ENCODE measurements at regions not wholly inside any gene's neighbourhood (a gene's known extent, or its start where the extent isn't known, plus 50 kb on each side); places are given as distances from the start of the nearest gene placed in this dataset.

DNA sequence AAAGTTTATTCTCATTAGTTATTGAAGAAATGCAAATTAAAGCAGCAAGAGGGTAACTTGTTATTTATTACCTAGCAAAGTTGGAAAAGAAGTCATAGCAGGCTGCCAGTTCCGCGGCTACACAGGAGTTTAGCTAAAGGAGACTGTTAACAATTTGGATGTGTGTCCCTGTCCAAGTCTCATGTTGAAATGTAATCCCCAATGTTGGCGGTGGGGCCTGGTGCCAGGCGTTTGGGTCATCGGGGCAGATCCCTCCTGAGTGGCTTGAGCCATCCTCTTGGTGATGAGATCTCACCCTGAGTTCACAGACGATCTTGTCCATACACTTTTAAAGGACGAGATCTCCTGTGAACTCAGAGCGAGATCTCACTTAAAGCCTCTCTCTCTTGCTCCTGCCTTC is 608.3 kb downstream of the SH2D4B start:
- WGBS = 93% methylated on average over 8 of the region's 8 CpGs
- Histone ChIP-seq H3K4me3 (ENCODE audit: low read length in 2 of 2) (no peak overlapping the region), H3K4me1 (ENCODE audit: control insufficient read depth in 2 of 2, insufficient read depth in 2 of 2, low read length in 2 of 2) (no peaks in the 10 kb centered on the region), H3K27me3 (ENCODE audit: control insufficient read depth in 2 of 2, insufficient read depth in 1 of 2, low read length in 1 of 2) (no peaks in the 10 kb centered on the region), H3K27ac (ENCODE audit: low read depth in 1 of 2, low read length in 1 of 2) (no peak overlapping the region), H3K36me3 (ENCODE audit: control insufficient read depth in 2 of 2, insufficient read depth in 2 of 2, low read length in 1 of 2) (no peaks in the 10 kb centered on the region), H3K9me3 (ENCODE audit: control insufficient read depth in 2 of 2, insufficient read depth in 1 of 2, low read length in 1 of 2) (no peaks in the 10 kb centered on the region)
- no peak for DNase-seq (ENCODE audit: low read depth in 6 of 9, low spot score in 9 of 9)

DNA sequence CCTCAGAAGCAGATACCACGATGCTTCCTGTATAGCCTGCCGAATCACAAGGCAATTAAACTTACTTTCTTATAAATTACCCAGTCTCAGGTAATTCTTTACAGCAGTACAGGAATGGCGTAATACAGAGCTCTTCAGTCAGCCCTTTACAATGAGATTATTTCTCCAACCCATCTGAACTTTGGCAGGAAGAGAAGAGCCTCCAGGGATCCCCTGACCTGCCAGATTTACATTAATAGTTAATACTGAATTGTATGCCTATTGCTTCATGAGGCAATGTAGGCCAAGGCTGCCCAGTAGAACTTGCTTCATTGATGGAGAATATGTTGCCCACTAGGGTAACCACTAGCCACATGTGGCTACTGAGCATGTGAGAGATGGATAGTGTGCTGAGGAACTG is 608.7 kb downstream of the SH2D4B start:
- DNase-seq (ENCODE audit: low read depth in 6 of 9, low spot score in 9 of 9) = no peak
- Histone ChIP-seq H3K4me1 (ENCODE audit: control insufficient read depth in 2 of 2, insufficient read depth in 2 of 2, low read length in 2 of 2) (no peaks in the 10 kb centered on the region), H3K27me3 (ENCODE audit: control insufficient read depth in 2 of 2, insufficient read depth in 1 of 2, low read length in 1 of 2) (no peaks in the 10 kb centered on the region), H3K4me3 (ENCODE audit: low read length in 2 of 2) (no peak overlapping the region), H3K36me3 (ENCODE audit: control insufficient read depth in 2 of 2, insufficient read depth in 2 of 2, low read length in 1 of 2) (no peaks in the 10 kb centered on the region), H3K27ac (ENCODE audit: low read depth in 1 of 2, low read length in 1 of 2) (no peak overlapping the region), H3K9me3 (ENCODE audit: control insufficient read depth in 2 of 2, insufficient read depth in 1 of 2, low read length in 1 of 2) (no peaks in the 10 kb centered on the region)
- 87% methylated on average over 3 of the region's 3 CpGs for WGBS

DNA sequence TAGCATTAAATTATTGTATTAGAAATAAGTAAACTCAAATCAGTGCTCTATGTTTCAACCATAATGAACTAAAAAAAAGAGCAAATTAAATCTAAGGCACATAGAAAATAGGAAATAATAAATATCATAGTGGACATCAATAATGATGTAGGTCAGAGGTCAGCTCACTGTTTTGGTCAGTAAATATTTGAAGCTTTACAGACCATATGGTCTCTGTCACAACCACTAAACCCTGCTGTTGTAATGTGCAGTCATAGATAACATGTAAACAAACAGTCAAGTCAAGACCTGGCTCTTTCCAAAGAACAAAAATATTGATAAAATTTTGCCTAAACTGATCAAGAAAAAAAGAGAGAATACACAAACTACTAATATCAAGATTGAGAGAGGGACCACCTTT is 615.0 kb downstream of the SH2D4B start:
- Histone ChIP-seq H3K4me1 (ENCODE audit: control insufficient read depth in 2 of 2, insufficient read depth in 2 of 2, low read length in 2 of 2) (no peaks in the 10 kb centered on the region), H3K27ac (ENCODE audit: low read depth in 1 of 2, low read length in 1 of 2) (no peak overlapping the region)
- no peak for DNase-seq (ENCODE audit: low read depth in 6 of 9, low spot score in 9 of 9)

GRCh38 chr10:81157681-81158080 is 620.0 kb downstream of the SH2D4B start:
- Histone ChIP-seq H3K4me1 (ENCODE audit: control insufficient read depth in 2 of 2, insufficient read depth in 2 of 2, low read length in 2 of 2) (no peaks in the 10 kb centered on the region), H3K27ac (ENCODE audit: low read depth in 1 of 2, low read length in 1 of 2) (no peak overlapping the region)
- no peak for DNase-seq (ENCODE audit: low read depth in 6 of 9, low spot score in 9 of 9)

More for the DNA sequence above, 615.0 kb downstream of the SH2D4B start:
- H3K9me3 ChIP-seq (ENCODE audit: control insufficient read depth in 2 of 2, insufficient read depth in 1 of 2, low read length in 1 of 2) = no peaks in the 10 kb centered on the region
- H3K27me3 ChIP-seq (ENCODE audit: control insufficient read depth in 2 of 2, insufficient read depth in 1 of 2, low read length in 1 of 2) = no peaks in the 10 kb centered on the region
- no peak overlapping the region for H3K4me3 ChIP-seq (ENCODE audit: low read length in 2 of 2)
- H3K36me3 ChIP-seq (ENCODE audit: control insufficient read depth in 2 of 2, insufficient read depth in 2 of 2, low read length in 1 of 2) = no peaks in the 10 kb centered on the region

DNA sequence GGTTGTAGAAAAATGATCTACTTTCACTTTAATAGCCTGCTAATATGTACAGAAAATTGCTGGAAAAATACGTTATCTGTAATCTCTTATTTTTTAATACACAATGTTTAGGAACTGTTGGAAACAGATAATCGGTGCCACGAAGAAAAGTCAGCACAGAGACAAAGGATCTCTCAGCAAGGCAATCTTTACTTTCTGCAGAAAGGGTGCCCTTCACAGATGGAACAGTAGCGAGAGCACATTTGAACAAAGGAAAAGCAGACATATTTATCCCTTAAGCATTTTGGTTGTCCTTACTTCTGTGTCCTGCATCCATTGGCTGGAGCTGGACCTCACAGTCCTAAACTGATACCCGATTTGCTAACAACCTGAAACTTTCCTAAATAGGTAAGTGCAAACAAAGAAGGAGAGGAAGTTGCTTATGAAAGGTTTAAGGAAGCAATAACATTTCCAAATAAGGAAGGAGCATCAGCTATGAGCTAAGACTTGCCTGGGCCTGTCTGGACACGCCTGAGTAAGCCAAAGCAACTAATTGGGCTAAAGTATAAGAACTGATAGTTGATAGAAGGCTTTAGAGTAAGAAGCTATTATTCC is 640.0 kb downstream of the SH2D4B start:
- Histone ChIP-seq H3K27me3 (ENCODE audit: control insufficient read depth in 2 of 2, insufficient read depth in 1 of 2, low read length in 1 of 2) (no peaks in the 10 kb centered on the region), H3K4me1 (ENCODE audit: control insufficient read depth in 2 of 2, insufficient read depth in 2 of 2, low read length in 2 of 2) (no peaks in the 10 kb centered on the region), H3K27ac (ENCODE audit: low read depth in 1 of 2, low read length in 1 of 2) (no peak overlapping the region), H3K4me3 (ENCODE audit: low read length in 2 of 2) (no peak overlapping the region), H3K36me3 (ENCODE audit: control insufficient read depth in 2 of 2, insufficient read depth in 2 of 2, low read length in 1 of 2) (no peaks in the 10 kb centered on the region), H3K9me3 (ENCODE audit: control insufficient read depth in 2 of 2, insufficient read depth in 1 of 2, low read length in 1 of 2) (no peaks in the 10 kb centered on the region)
- 94% methylated on average over 6 of the region's 6 CpGs for WGBS
- no peak for DNase-seq (ENCODE audit: low read depth in 6 of 9, low spot score in 9 of 9)

More at GRCh38 chr10:81157681-81158080, 620.0 kb downstream of the SH2D4B start:
- Histone ChIP-seq H3K27me3 (ENCODE audit: control insufficient read depth in 2 of 2, insufficient read depth in 1 of 2, low read length in 1 of 2) (no peaks in the 10 kb centered on the region), H3K4me3 (ENCODE audit: low read length in 2 of 2) (no peak overlapping the region), H3K9me3 (ENCODE audit: control insufficient read depth in 2 of 2, insufficient read depth in 1 of 2, low read length in 1 of 2) (no peaks in the 10 kb centered on the region), H3K36me3 (ENCODE audit: control insufficient read depth in 2 of 2, insufficient read depth in 2 of 2, low read length in 1 of 2) (no peaks in the 10 kb centered on the region)

GRCh38 chr10:81179324-81179723 is 641.6 kb downstream of the SH2D4B start:
- no peaks in the 10 kb centered on the region for H3K9me3 ChIP-seq (ENCODE audit: control insufficient read depth in 2 of 2, insufficient read depth in 1 of 2, low read length in 1 of 2)
- no peaks in the 10 kb centered on the region for H3K27me3 ChIP-seq (ENCODE audit: control insufficient read depth in 2 of 2, insufficient read depth in 1 of 2, low read length in 1 of 2)
- no peak overlapping the region for H3K27ac ChIP-seq (ENCODE audit: low read depth in 1 of 2, low read length in 1 of 2)
- H3K4me3 ChIP-seq (ENCODE audit: low read length in 2 of 2) = no peak overlapping the region
- DNase-seq (ENCODE audit: low read depth in 6 of 9, low spot score in 9 of 9) = no peak
- WGBS = 71% methylated on average over 3 of the region's 3 CpGs
- no peaks in the 10 kb centered on the region for H3K4me1 ChIP-seq (ENCODE audit: control insufficient read depth in 2 of 2, insufficient read depth in 2 of 2, low read length in 2 of 2)
- H3K36me3 ChIP-seq (ENCODE audit: control insufficient read depth in 2 of 2, insufficient read depth in 2 of 2, low read length in 1 of 2) = no peaks in the 10 kb centered on the region

- no peaks in the 10 kb centered on the region for H3K4me1 ChIP-seq (ENCODE audit: control insufficient read depth in 2 of 2, insufficient read depth in 2 of 2, low read length in 2 of 2)
- no peaks in the 10 kb centered on the region for H3K9me3 ChIP-seq (ENCODE audit: control insufficient read depth in 2 of 2, insufficient read depth in 1 of 2, low read length in 1 of 2)
- peak in 1 of 9 donors; percentile 1 for DNase-seq (ENCODE audit: low read depth in 6 of 9, low spot score in 9 of 9)
- WGBS = 70% methylated on average over 6 of the region's 6 CpGs
- no peaks in the 10 kb centered on the region for H3K27me3 ChIP-seq (ENCODE audit: control insufficient read depth in 2 of 2, insufficient read depth in 1 of 2, low read length in 1 of 2)
- H3K36me3 ChIP-seq (ENCODE audit: control insufficient read depth in 2 of 2, insufficient read depth in 2 of 2, low read length in 1 of 2) = no peaks in the 10 kb centered on the region
- H3K27ac ChIP-seq (ENCODE audit: low read depth in 1 of 2, low read length in 1 of 2) = no peak overlapping the region
- no peak overlapping the region for H3K4me3 ChIP-seq (ENCODE audit: low read length in 2 of 2)
These were observed 642.2 kb downstream of the SH2D4B start for GRCh38 chr10:81179805-81180452.

DNA sequence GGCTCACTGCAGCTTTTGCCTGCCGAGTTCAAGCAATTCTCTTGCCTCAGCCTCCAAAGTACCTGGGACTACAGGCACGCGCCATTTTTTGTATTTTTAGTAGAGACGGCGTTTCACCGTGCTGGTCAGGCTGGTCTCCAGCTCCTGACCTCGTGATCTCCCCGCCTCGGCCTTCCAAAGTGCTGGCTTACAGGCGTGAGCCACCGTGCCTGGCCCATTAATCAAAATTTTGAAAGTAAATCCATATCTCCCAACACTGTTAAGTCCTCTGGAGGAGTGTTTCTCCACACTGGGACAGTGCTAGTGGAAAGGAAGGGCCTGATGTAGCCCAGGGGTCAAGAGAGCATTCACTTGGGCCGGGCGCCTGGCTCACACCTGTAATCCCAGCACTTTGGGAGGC is 644.6 kb downstream of the SH2D4B start:
- Histone ChIP-seq H3K27me3 (ENCODE audit: control insufficient read depth in 2 of 2, insufficient read depth in 1 of 2, low read length in 1 of 2) (no peaks in the 10 kb centered on the region), H3K4me1 (ENCODE audit: control insufficient read depth in 2 of 2, insufficient read depth in 2 of 2, low read length in 2 of 2) (no peaks in the 10 kb centered on the region), H3K36me3 (ENCODE audit: control insufficient read depth in 2 of 2, insufficient read depth in 2 of 2, low read length in 1 of 2) (no peaks in the 10 kb centered on the region), H3K9me3 (ENCODE audit: control insufficient read depth in 2 of 2, insufficient read depth in 1 of 2, low read length in 1 of 2) (no peaks in the 10 kb centered on the region), H3K27ac (ENCODE audit: low read depth in 1 of 2, low read length in 1 of 2) (no peak overlapping the region), H3K4me3 (ENCODE audit: low read length in 2 of 2) (no peak overlapping the region)
- 95% methylated on average over 13 of the region's 13 CpGs for WGBS
- no peak for DNase-seq (ENCODE audit: low read depth in 6 of 9, low spot score in 9 of 9)

DNA sequence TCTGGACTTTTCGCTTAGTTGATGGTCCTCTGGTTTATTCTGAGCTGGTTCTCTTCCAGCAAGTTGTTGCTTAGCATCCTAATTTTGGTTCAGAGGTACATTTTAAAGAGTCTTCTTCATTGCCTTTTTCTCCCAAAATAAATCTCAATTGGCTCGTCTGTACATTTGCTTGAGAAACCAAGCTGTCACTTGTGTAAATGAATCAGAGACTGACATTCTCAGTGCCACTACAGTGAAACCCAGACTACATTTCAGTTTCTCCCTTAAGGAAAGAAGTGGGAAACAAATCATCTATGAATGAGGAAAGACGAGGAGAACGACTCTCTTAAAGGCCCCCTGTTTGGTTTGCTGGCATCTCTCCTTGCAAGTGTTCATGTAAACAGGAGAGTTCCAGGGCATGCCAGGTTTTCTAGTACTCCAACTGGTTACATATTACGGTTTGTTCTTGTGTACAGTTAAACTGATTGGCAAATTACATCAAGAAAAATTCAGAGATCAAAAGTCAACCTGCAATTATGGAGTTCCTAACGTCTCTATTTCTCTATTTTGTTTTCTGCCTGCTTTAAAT is 654.6 kb downstream of the SH2D4B start:
- Histone ChIP-seq H3K4me1 (ENCODE audit: control insufficient read depth in 2 of 2, insufficient read depth in 2 of 2, low read length in 2 of 2) (no peaks in the 10 kb centered on the region), H3K27ac (ENCODE audit: low read depth in 1 of 2, low read length in 1 of 2) (no peak overlapping the region), H3K9me3 (ENCODE audit: control insufficient read depth in 2 of 2, insufficient read depth in 1 of 2, low read length in 1 of 2) (no peaks in the 10 kb centered on the region), H3K4me3 (ENCODE audit: low read length in 2 of 2) (no peak overlapping the region), H3K36me3 (ENCODE audit: control insufficient read depth in 2 of 2, insufficient read depth in 2 of 2, low read length in 1 of 2) (no peaks in the 10 kb centered on the region), H3K27me3 (ENCODE audit: control insufficient read depth in 2 of 2, insufficient read depth in 1 of 2, low read length in 1 of 2) (no peaks in the 10 kb centered on the region)
- WGBS = 85% methylated on average over 6 of the region's 6 CpGs
- DNase-seq (ENCODE audit: low read depth in 6 of 9, low spot score in 9 of 9) = no peak
